Natural killer cell treated with Interleukin-12 subunit alpha and Interleukin-12 subunit beta and Interleukin-15 and Interleukin-18, amount 100 ng/mL, for 72 hours (primary cell): ENCODE measurements at regions not wholly inside any gene's neighbourhood (a gene's known extent, or its start where the extent isn't known, plus 50 kb on each side); places are given as distances from the start of the nearest gene placed in this dataset.
"Not testable (repeated sequence)": the region's sequence is repeated elsewhere in the genome, so short reads cannot be mapped to it uniquely, and the experiment has no call there.

ENCODE experiments used
- ATAC-seq, 2 donors: fragments of 150-1000 bp; cut with Tn5 transposase in 1 of 2; sonication (Bioruptor Pico), chemical (Tn5 transposase) in 1 of 2; 2 replicates each; pipeline ENCODE4 v1.10.0; 2021
- DNase-seq: peaks from one replicate; pipeline ENCODE4 v3.0.0; 2022; ENCODE audit warnings: low spot score
- H3K27ac Mint-ChIP-seq, 2 donors: 1 replicate in 1 of 2; 2 replicates in 1 of 2; pipeline ENCODE4 v1.8.0; 2022; ENCODE audit warnings: mixed read lengths in 2 of 2, mild to moderate bottlenecking in 1 of 2, moderate library complexity in 1 of 2
- H3K27me3 Mint-ChIP-seq, 2 donors: 1 replicate in 1 of 2; 2 replicates in 1 of 2; pipeline ENCODE4 v1.8.0; 2022; ENCODE audit warnings: mixed read lengths in 2 of 2
- H3K36me3 Mint-ChIP-seq: one replicate; pipeline ENCODE4 v1.8.0; 2022; ENCODE audit warnings: mixed read lengths
- H3K4me1 Mint-ChIP-seq, 2 donors: 1 replicate in 1 of 2; 2 replicates in 1 of 2; pipeline ENCODE4 v1.8.0; 2022; ENCODE audit warnings: low read depth in 2 of 2, mixed read lengths in 2 of 2, mild to moderate bottlenecking in 1 of 2
- H3K4me3 Mint-ChIP-seq: one replicate; pipeline ENCODE4 v1.8.0; 2022; ENCODE audit warnings: mixed read lengths
- H3K9me3 Mint-ChIP-seq: 2 replicates; pipeline ENCODE4 v1.8.0; 2022; ENCODE audit warnings: mixed read lengths

GRCh38 chr10:109223533-109223932, 699.8 kb downstream of the XPNPEP1 start:
- H3K4me3 Mint-ChIP-seq, H3K27me3 Mint-ChIP-seq, ATAC-seq, H3K27ac Mint-ChIP-seq, H3K36me3 Mint-ChIP-seq, H3K4me1 Mint-ChIP-seq, DNase-seq, H3K9me3 Mint-ChIP-seq: not testable (repeated sequence)

GRCh38 chr10:109219935-109220605, 703.2 kb downstream of the XPNPEP1 start:
- Mint-ChIP-seq H3K36me3 (no peaks in the 10 kb centered on the region), H3K4me1 (no peaks in the 10 kb centered on the region), H3K27me3 (no peaks in the 10 kb centered on the region)

GRCh38 chr10:109218207-109218606, 705.1 kb downstream of the XPNPEP1 start:
- no peak for ATAC-seq
- Mint-ChIP-seq H3K36me3 (no peaks in the 10 kb centered on the region), H3K4me3 (no peak overlapping the region), H3K27me3 (no peaks in the 10 kb centered on the region), H3K9me3 (peaks cover 7% of the 10 kb centered on the region), H3K27ac (no peak overlapping the region), H3K4me1 (no peaks in the 10 kb centered on the region)
- DNase-seq = no peak

More at GRCh38 chr10:109219935-109220605, 703.2 kb downstream of the XPNPEP1 start:
- Mint-ChIP-seq H3K27ac (no peak overlapping the region), H3K9me3 (peaks cover 7% of the 10 kb centered on the region), H3K4me3 (no peak overlapping the region)
- no peak for ATAC-seq
- no peak for DNase-seq

- DNase-seq (no peak), ATAC-seq (no peak)
- H3K4me3 Mint-ChIP-seq = no peak overlapping the region
- H3K27me3 Mint-ChIP-seq = no peaks in the 10 kb centered on the region
- no peaks in the 10 kb centered on the region for H3K36me3 Mint-ChIP-seq
- H3K4me1 Mint-ChIP-seq = no peaks in the 10 kb centered on the region
- no peak overlapping the region for H3K27ac Mint-ChIP-seq
- peaks cover 11% of the 10 kb centered on the region for H3K9me3 Mint-ChIP-seq
These were observed 707.8 kb downstream of the XPNPEP1 start for GRCh38 chr10:109215291-109216075.

- not testable (repeated sequence) for ATAC-seq, H3K4me3 Mint-ChIP-seq
These were observed 708.4 kb downstream of the XPNPEP1 start for GRCh38 chr10:109214891-109215290.

GRCh38 chr10:109207361-109207760, 716.0 kb downstream of the XPNPEP1 start:
- no peak for ATAC-seq
- no peak overlapping the region for H3K4me3 Mint-ChIP-seq
- peaks cover 12% of the 10 kb centered on the region for H3K9me3 Mint-ChIP-seq
- H3K4me1 Mint-ChIP-seq = no peaks in the 10 kb centered on the region
- no peak for DNase-seq
- H3K27me3 Mint-ChIP-seq = no peaks in the 10 kb centered on the region
- no peak overlapping the region for H3K27ac Mint-ChIP-seq
- no peaks in the 10 kb centered on the region for H3K36me3 Mint-ChIP-seq

More at GRCh38 chr10:109214891-109215290, 708.4 kb downstream of the XPNPEP1 start:
- not testable (repeated sequence) for H3K27me3 Mint-ChIP-seq, H3K27ac Mint-ChIP-seq, H3K4me1 Mint-ChIP-seq, DNase-seq, H3K36me3 Mint-ChIP-seq
- H3K9me3 Mint-ChIP-seq = peaks cover 10% of the 10 kb centered on the region

- H3K27ac Mint-ChIP-seq = no peak overlapping the region
- no peaks in the 10 kb centered on the region for H3K4me1 Mint-ChIP-seq
- H3K36me3 Mint-ChIP-seq = no peaks in the 10 kb centered on the region
- no peaks in the 10 kb centered on the region for H3K27me3 Mint-ChIP-seq
- ATAC-seq (no peak), DNase-seq (no peak)
- H3K4me3 Mint-ChIP-seq = no peak overlapping the region
- peaks cover 14% of the 10 kb centered on the region for H3K9me3 Mint-ChIP-seq
These were observed 717.3 kb downstream of the XPNPEP1 start for GRCh38 chr10:109205929-109206585.

- no peak for ATAC-seq
These were observed 719.5 kb downstream of the XPNPEP1 start for GRCh38 chr10:109203646-109204353.

GRCh38 chr10:109202111-109202510, 721.2 kb downstream of the XPNPEP1 start:
- H3K27ac Mint-ChIP-seq = no peak overlapping the region
- H3K4me3 Mint-ChIP-seq = no peak overlapping the region
- no peaks in the 10 kb centered on the region for H3K4me1 Mint-ChIP-seq
- DNase-seq (no peak), ATAC-seq (no peak)
- H3K36me3 Mint-ChIP-seq = no peaks in the 10 kb centered on the region
- H3K27me3 Mint-ChIP-seq = no peaks in the 10 kb centered on the region
- H3K9me3 Mint-ChIP-seq = peaks cover 15% of the 10 kb centered on the region

More at GRCh38 chr10:109203646-109204353, 719.5 kb downstream of the XPNPEP1 start:
- DNase-seq = no peak
- peaks cover 11% of the 10 kb centered on the region for H3K9me3 Mint-ChIP-seq
- no peak overlapping the region for H3K27ac Mint-ChIP-seq
- no peaks in the 10 kb centered on the region for H3K36me3 Mint-ChIP-seq
- no peaks in the 10 kb centered on the region for H3K4me1 Mint-ChIP-seq
- H3K4me3 Mint-ChIP-seq = no peak overlapping the region
- no peaks in the 10 kb centered on the region for H3K27me3 Mint-ChIP-seq

- Mint-ChIP-seq H3K4me1 (no peaks in the 10 kb centered on the region), H3K36me3 (no peaks in the 10 kb centered on the region), H3K4me3 (no peak overlapping the region), H3K27me3 (no peaks in the 10 kb centered on the region), H3K27ac (no peak overlapping the region), H3K9me3 (peaks cover 10% of the 10 kb centered on the region)
- ATAC-seq (no peak), DNase-seq (no peak)
These were observed 722.7 kb downstream of the XPNPEP1 start for GRCh38 chr10:109200646-109201045.

GRCh38 chr10:109191823-109192222, 731.5 kb downstream of the XPNPEP1 start:
- DNase-seq = no peak
- Mint-ChIP-seq H3K4me3 (no peak overlapping the region), H3K27me3 (no peaks in the 10 kb centered on the region), H3K4me1 (no peaks in the 10 kb centered on the region), H3K36me3 (no peaks in the 10 kb centered on the region), H3K27ac (no peak overlapping the region), H3K9me3 (peaks cover 32% of the 10 kb centered on the region)
- no peak for ATAC-seq

GRCh38 chr10:109191341-109191740, 732.0 kb downstream of the XPNPEP1 start:
- Mint-ChIP-seq H3K27ac (no peak overlapping the region), H3K27me3 (no peaks in the 10 kb centered on the region), H3K4me3 (no peak overlapping the region), H3K4me1 (no peaks in the 10 kb centered on the region), H3K36me3 (no peaks in the 10 kb centered on the region), H3K9me3 (peaks cover 35% of the 10 kb centered on the region)
- DNase-seq = no peak
- no peak for ATAC-seq

GRCh38 chr10:109187677-109188076, 735.6 kb downstream of the XPNPEP1 start:
- ATAC-seq (no peak), DNase-seq (no peak)
- H3K36me3 Mint-ChIP-seq = peaks cover 8% of the 10 kb centered on the region
- H3K4me1 Mint-ChIP-seq = no peaks in the 10 kb centered on the region
- no peaks in the 10 kb centered on the region for H3K27me3 Mint-ChIP-seq
- H3K4me3 Mint-ChIP-seq = no peak overlapping the region
- peaks cover 35% of the 10 kb centered on the region for H3K9me3 Mint-ChIP-seq
- no peak overlapping the region for H3K27ac Mint-ChIP-seq
